NCI-H146 (cell line): ENCODE measurements at regions not wholly inside any gene's neighbourhood (a gene's known extent, or its start where the extent isn't known, plus 50 kb on each side); places are given as distances from the start of the nearest gene placed in this dataset.

Source experiments
- DNase-seq: peaks from one replicate; lab custom pipeline; 2025; lab: John Stamatoyannopoulos, UW

- no peak for DNase-seq
Observed at GRCh38 chr5:19369048-19369447, 619.0 kb downstream of the CDH18 start.

GRCh38 chr5:19369561-19369960, 618.4 kb downstream of the CDH18 start:
- no peak for DNase-seq

DNA sequence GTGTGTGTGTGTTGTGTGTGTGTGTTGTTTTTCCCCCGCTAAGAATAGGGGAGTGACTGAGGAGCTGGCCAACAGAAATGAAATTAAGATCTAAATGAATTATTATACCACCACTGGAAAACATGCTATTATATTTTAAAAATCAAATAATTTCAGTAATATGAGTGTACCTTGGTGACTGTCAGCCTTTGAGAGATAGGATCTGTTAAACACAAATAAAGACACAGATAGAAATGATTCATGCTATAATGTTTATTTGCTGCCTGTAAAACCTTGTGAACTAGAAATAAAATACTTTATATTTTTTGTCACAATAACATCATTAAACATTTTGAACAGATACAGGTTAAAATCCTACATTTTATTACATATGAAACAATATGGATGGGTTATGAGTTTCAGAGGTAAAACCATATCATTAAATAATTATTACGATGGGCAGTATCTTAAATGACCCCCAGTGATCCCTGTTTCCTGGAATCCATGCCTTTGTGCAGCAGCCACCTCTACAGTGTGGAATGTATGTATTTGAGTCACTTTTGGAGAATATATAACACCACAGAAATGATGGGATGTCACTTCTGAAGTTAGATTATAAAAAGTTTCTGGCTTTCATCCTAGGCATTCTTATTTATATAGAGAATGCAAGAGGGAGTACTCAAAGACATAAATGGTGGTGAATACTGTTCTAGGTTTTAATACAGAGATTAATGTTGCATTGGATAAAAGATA, 617.2 kb downstream of the CDH18 start:
- no peak for DNase-seq

- DNase-seq, result no peak
Observed at GRCh38 chr5:19388391-19388790, 599.6 kb downstream of the CDH18 start.

DNA sequence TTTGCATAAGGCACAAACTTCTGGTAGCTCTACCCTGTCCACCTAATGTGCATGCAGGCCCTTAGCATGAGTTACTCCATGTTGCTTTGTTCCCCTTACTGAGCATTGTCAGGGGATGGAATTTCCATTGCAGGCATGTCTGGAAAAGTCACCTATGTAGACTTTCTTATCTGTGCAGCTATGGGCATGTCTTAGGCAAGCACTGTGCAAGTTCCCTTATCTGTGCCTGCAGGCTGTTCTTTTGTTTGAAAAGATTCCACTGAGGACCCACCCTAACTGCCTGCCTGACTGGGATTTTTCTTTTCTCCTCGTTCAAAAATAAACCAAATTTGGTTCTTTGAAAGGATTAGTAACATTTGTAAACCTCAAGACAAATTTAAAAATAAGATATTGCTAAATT, 587.0 kb downstream of the CDH18 start:
- DNase-seq, result no peak

DNA sequence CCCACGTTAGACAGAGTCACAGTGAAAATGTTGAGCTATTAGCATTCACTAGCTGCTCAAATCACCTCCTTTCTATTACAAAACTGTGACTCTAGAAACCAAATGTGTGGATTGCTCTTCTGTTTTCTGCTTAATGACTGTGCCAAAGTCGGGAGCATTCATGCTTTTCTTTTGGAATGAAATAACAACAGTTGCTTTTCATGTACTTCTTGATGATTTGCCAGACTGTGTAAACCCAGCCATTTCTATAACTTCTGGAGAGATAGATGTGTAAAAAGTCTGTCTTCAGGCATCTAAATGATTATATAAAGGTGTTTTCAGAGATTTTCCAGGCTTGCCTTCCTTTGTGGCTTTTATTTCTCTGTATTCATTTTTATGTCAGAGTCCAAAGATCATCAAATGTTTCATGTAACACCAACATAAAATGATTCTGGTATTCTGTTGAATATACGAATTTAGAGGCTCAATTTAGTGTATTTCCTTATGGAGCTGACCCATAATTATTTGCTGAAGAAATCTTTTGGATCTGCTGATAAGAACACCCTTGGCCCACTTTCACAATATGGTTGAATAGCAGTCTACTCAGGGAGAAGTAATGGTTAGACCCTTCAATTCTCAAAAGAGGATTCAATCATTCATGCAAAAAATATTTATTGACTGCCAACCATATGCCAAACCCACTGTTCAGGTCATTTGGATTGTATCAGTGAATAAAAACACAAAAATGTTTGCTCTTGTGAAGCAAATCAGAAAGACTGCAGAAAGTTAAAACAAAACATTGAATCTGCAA, 581.2 kb downstream of the CDH18 start:
- DNase-seq, result no peak

- DNase-seq, result no peak
Observed at GRCh38 chr5:19408149-19408548, 579.9 kb downstream of the CDH18 start.

- no peak for DNase-seq
Observed at GRCh38 chr5:19411936-19412335, 576.1 kb downstream of the CDH18 start.
